DOHH2 (cell line): ENCODE measurements at regions not wholly inside any gene's neighbourhood (a gene's known extent, or its start where the extent isn't known, plus 50 kb on each side); places are given as distances from the start of the nearest gene placed in this dataset.

Experiments
- H3F3A ChIP-seq: fragments of 200-600 bp; sonication (generic), shearing (Covaris generic); 2 replicates; pipeline ENCODE4 v1.6.0; 2016; ENCODE audit warnings: antibody characterized with exemption, mild to moderate bottlenecking; ENCODE audit not compliant: control insufficient read depth, insufficient read depth
- H3K27ac ChIP-seq: fragments of 200-600 bp; sonication (generic); 2 replicates; pipeline ENCODE4 v1.5.1; 2014; ENCODE audit warnings: low read depth, mild to moderate bottlenecking, low read length, moderate library complexity
- H3K27me3 ChIP-seq: fragments of 200-600 bp; sonication (generic); 2 replicates; pipeline ENCODE4 v1.6.1; 2014; ENCODE audit warnings: mild to moderate bottlenecking, low read length, mixed read lengths; ENCODE audit not compliant: control insufficient read depth
- H3K36me3 ChIP-seq: fragments of 200-600 bp; sonication (generic); 2 replicates; pipeline ENCODE4 v1.6.1; 2014; ENCODE audit warnings: mild to moderate bottlenecking, low read length, moderate library complexity, mixed read lengths; ENCODE audit not compliant: control insufficient read depth
- H3K4me1 ChIP-seq: fragments of 200-600 bp; sonication (generic); 2 replicates; pipeline ENCODE4 v1.6.1; 2014; ENCODE audit warnings: mild to moderate bottlenecking, low read length, mixed read lengths; ENCODE audit not compliant: control insufficient read depth
- H3K4me2 ChIP-seq: fragments of 200-600 bp; sonication (generic); 2 replicates; pipeline ENCODE4 v1.6.0; 2014; ENCODE audit warnings: mild to moderate bottlenecking, low read length, moderate library complexity
- H3K4me3 ChIP-seq: fragments of 200-600 bp; sonication (generic); 2 replicates; pipeline ENCODE4 v1.5.1; 2014; ENCODE audit warnings: mild to moderate bottlenecking, low read length, mixed read lengths
- H3K79me2 ChIP-seq: fragments of 200-600 bp; sonication (generic); 2 replicates; pipeline ENCODE4 v1.6.1; 2014; ENCODE audit warnings: mild to moderate bottlenecking, low read length, mixed read lengths; ENCODE audit not compliant: control insufficient read depth
- H3K9me2 ChIP-seq: fragments of 200-600 bp; sonication (generic); replicated peaks from 2 replicates; pipeline ENCODE4 v1.6.1; 2014; ENCODE audit warnings: mild to moderate bottlenecking, low read length, mixed read lengths; ENCODE audit not compliant: control insufficient read depth
- H3K9me3 ChIP-seq: fragments of 200-600 bp; sonication (generic); 2 replicates; pipeline ENCODE4 v1.6.1; 2014; ENCODE audit warnings: antibody characterized with exemption, low read length, mixed read lengths; ENCODE audit not compliant: control insufficient read depth, insufficient read depth
- H4K20me1 ChIP-seq: fragments of 200-600 bp; sonication (generic); 2 replicates; pipeline ENCODE4 v1.6.0; 2014; ENCODE audit warnings: low read depth, mild to moderate bottlenecking, antibody characterized with exemption, low read length, moderate library complexity; ENCODE audit not compliant: control insufficient read depth, insufficient read depth
- EZH2phosphoT487 ChIP-seq: fragments of 200-600 bp; sonication (generic); IDR thresholded peaks from 2 replicates; pipeline ENCODE4 v1.6.1; 2017; ENCODE audit warnings: borderline replicate concordance, mild to moderate bottlenecking, antibody characterized with exemption, low read length, moderate library complexity, mixed read lengths
- TF ChIP-seq, protein P1 (sequence below): fragments of 200-600 bp; sonication (generic); IDR thresholded peaks from one replicate; pipeline ENCODE4 v1.5.1; 2014; ENCODE audit warnings: antibody characterized with exemption, mild to moderate bottlenecking, low read depth, low read length; ENCODE audit not compliant: poor library complexity, severe bottlenecking

- Histone ChIP-seq H3K27me3 (peaks cover 12% of the 10 kb centered on the region; the same call in 1 of the 2 replicates), H3K4me1 (peaks cover 7% of the 10 kb centered on the region; the same call in 1 of the 2 replicates), H3F3A (no peaks in the 10 kb centered on the region), H3K4me2 (no peak overlapping the region), H3K9me2 (no peaks in the 10 kb centered on the region), H4K20me1 (no peaks in the 10 kb centered on the region), H3K36me3 (no peaks in the 10 kb centered on the region), H3K27ac (no peak overlapping the region), H3K79me2 (no peaks in the 10 kb centered on the region), H3K4me3 (no peak overlapping the region), H3K9me3 (no peaks in the 10 kb centered on the region)
- TF ChIP-seq EZH2phosphoT487, result no peak
- TF ChIP-seq, protein P1, sequence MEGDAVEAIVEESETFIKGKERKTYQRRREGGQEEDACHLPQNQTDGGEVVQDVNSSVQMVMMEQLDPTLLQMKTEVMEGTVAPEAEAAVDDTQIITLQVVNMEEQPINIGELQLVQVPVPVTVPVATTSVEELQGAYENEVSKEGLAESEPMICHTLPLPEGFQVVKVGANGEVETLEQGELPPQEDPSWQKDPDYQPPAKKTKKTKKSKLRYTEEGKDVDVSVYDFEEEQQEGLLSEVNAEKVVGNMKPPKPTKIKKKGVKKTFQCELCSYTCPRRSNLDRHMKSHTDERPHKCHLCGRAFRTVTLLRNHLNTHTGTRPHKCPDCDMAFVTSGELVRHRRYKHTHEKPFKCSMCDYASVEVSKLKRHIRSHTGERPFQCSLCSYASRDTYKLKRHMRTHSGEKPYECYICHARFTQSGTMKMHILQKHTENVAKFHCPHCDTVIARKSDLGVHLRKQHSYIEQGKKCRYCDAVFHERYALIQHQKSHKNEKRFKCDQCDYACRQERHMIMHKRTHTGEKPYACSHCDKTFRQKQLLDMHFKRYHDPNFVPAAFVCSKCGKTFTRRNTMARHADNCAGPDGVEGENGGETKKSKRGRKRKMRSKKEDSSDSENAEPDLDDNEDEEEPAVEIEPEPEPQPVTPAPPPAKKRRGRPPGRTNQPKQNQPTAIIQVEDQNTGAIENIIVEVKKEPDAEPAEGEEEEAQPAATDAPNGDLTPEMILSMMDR, result no peak
Measured at GRCh38 chr5:34496701-34497469, 159.2 kb upstream of the RAI14 start.

DNA sequence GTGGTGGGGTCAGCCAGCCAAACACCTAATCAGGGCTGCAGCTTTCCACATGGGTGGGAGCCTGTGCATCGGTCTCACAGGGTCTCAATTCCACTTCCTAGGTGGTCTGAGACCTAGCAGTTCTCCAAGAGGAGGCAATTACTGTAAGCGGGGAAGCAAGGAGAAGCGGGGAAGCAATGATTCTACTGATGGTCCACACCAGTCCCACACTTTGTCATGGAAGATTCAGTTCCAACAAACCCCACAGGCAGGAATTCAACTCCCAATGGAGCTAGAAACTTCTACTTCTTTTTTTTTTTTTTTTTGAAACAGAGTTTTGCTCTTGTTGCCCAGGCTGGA, 158.7 kb upstream of the RAI14 start:
- Histone ChIP-seq H3K9me2 (no peaks in the 10 kb centered on the region), H3K4me3 (no peak overlapping the region), H3F3A (no peaks in the 10 kb centered on the region), H3K36me3 (no peaks in the 10 kb centered on the region), H4K20me1 (no peaks in the 10 kb centered on the region), H3K9me3 (no peaks in the 10 kb centered on the region), H3K4me1 (peaks cover 7% of the 10 kb centered on the region; the same call in 1 of the 2 replicates), H3K27ac (no peak overlapping the region), H3K4me2 (no peak overlapping the region), H3K79me2 (no peaks in the 10 kb centered on the region), H3K27me3 (peaks cover 12% of the 10 kb centered on the region; the same call in 1 of the 2 replicates)
- no peak for TF ChIP-seq EZH2phosphoT487
- TF ChIP-seq, protein P1, result no peak

- Histone ChIP-seq H4K20me1 (no peaks in the 10 kb centered on the region), H3K27ac (no peak overlapping the region), H3K79me2 (no peaks in the 10 kb centered on the region), H3K27me3 (peaks cover 12% of the 10 kb centered on the region; the same call in 1 of the 2 replicates), H3K4me1 (peaks cover 7% of the 10 kb centered on the region; the same call in 1 of the 2 replicates), H3K36me3 (no peaks in the 10 kb centered on the region), H3K9me3 (no peaks in the 10 kb centered on the region), H3F3A (no peaks in the 10 kb centered on the region), H3K9me2 (no peaks in the 10 kb centered on the region), H3K4me2 (no peak overlapping the region), H3K4me3 (no peak overlapping the region)
- TF ChIP-seq EZH2phosphoT487, result no peak
- TF ChIP-seq, protein P1, result no peak
Measured at GRCh38 chr5:34498572-34498971, 157.6 kb upstream of the RAI14 start.
